ENCODE measurements at regions not wholly inside any gene's neighbourhood (a gene's known extent, or its start where the extent isn't known, plus 50 kb on each side); places are given as distances from the start of the nearest gene placed in this dataset.

DNA sequence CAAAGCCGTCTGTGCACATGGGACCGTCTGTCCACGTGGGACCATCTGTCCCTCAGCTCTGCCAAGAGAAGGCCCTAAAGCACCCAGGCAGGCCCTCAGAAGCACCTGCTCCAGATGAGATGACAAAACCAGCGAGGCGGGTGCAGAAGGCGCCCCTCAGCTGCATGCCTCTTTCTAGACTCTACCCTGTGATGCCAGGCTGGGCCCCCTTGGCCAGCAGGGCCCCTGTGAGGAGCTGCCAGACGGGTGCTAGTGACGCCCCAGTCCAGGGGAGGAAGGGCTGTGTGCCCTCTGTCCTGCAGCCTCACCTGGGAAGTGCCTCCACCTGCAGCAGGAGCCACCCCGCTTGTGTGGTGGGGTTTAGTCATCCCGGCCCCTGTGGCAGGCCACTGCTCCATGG lies 309.2 kb upstream of the SHH start:
- TF ChIP-seq, protein P1, sequence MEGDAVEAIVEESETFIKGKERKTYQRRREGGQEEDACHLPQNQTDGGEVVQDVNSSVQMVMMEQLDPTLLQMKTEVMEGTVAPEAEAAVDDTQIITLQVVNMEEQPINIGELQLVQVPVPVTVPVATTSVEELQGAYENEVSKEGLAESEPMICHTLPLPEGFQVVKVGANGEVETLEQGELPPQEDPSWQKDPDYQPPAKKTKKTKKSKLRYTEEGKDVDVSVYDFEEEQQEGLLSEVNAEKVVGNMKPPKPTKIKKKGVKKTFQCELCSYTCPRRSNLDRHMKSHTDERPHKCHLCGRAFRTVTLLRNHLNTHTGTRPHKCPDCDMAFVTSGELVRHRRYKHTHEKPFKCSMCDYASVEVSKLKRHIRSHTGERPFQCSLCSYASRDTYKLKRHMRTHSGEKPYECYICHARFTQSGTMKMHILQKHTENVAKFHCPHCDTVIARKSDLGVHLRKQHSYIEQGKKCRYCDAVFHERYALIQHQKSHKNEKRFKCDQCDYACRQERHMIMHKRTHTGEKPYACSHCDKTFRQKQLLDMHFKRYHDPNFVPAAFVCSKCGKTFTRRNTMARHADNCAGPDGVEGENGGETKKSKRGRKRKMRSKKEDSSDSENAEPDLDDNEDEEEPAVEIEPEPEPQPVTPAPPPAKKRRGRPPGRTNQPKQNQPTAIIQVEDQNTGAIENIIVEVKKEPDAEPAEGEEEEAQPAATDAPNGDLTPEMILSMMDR (IDR thresholded peaks at IDR 0.05; ENCODE audit: low read depth, low read length, poor library complexity, severe bottlenecking): no peak
- no peak for TF ChIP-seq EZH2phosphoT487 (IDR thresholded peaks at IDR 0.05; ENCODE audit: borderline replicate concordance, low read length)

Measured in DOHH2 (cell line).